ENCODE measurements at regions not wholly inside any gene's neighbourhood (a gene's known extent, or its start where the extent isn't known, plus 50 kb on each side); places are given as distances from the start of the nearest gene placed in this dataset.
A peak's percentile ranks its signal among the peaks of the same experiment; 100 is the strongest.

DNA sequence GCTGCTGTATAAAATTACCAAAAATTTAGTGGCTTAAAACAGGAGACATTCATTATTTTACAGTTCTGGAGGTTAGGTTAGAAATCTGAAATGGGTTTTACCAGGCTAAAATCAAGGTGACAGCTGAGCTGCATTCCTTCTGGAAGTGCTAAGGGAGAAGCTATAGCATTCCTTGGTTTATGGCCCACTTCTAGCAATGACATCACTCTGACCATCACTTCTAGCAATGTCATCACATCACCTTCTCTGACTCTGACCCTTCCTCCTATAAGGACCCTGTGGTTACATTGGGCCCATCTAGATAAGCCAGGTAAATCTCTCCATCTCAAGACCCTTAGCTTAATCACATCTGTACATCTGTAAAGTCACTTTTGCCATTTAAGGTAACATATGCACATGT is 366.1 kb downstream of the EFNA5 start:
- H3K4me3 Mint-ChIP-seq, result no peak overlapping the region
- H3K36me3 Mint-ChIP-seq (ENCODE audit: low read depth), result no peaks in the 10 kb centered on the region
- H3K4me1 Mint-ChIP-seq, result no peaks in the 10 kb centered on the region
- H3K27ac Mint-ChIP-seq, result no peak overlapping the region
- H3K27me3 Mint-ChIP-seq, result peaks cover 8% of the 10 kb centered on the region
- intact Hi-C loops (cut with micrococcal nuclease), result no loop called here
- DNase-seq, result no peak
- no peaks in the 10 kb centered on the region for H3K9me3 Mint-ChIP-seq

GRCh38 chr5:107303171-107303968 is 367.4 kb downstream of the EFNA5 start:
- intact Hi-C loops (cut with micrococcal nuclease), result no loop called here
- DNase-seq, result no peak
- Mint-ChIP-seq H3K4me3 (no peak overlapping the region), H3K27me3 (peaks cover 8% of the 10 kb centered on the region), H3K27ac (no peak overlapping the region), H3K9me3 (no peaks in the 10 kb centered on the region), H3K4me1 (no peaks in the 10 kb centered on the region), H3K36me3 (ENCODE audit: low read depth) (no peaks in the 10 kb centered on the region)

DNA sequence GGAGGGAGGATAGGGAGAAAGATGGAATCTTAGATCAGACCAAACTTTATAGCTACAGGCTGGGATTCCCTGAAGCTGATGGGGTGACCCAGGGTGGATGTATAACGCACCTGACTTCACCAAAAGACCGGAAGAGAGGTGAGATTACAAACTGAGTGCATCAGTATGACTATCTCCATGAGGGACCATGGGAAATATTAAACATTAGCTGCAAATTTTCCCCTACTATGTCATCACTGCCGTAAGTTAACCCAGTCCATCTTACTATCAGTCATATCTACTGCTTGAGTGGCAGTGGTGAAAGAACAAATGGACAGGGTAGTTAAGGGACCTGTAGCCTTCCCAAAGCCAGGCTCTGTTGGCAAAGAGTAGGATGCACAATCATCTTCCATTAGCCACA is 368.3 kb downstream of the EFNA5 start:
- no peak overlapping the region for H3K27ac Mint-ChIP-seq
- H3K4me1 Mint-ChIP-seq, result no peaks in the 10 kb centered on the region
- no peaks in the 10 kb centered on the region for H3K9me3 Mint-ChIP-seq
- no peak for DNase-seq
- intact Hi-C loops (cut with micrococcal nuclease), result no loop called here
- no peak overlapping the region for H3K4me3 Mint-ChIP-seq
- no peaks in the 10 kb centered on the region for H3K36me3 Mint-ChIP-seq (ENCODE audit: low read depth)
- H3K27me3 Mint-ChIP-seq, result peaks cover 12% of the 10 kb centered on the region

DNA sequence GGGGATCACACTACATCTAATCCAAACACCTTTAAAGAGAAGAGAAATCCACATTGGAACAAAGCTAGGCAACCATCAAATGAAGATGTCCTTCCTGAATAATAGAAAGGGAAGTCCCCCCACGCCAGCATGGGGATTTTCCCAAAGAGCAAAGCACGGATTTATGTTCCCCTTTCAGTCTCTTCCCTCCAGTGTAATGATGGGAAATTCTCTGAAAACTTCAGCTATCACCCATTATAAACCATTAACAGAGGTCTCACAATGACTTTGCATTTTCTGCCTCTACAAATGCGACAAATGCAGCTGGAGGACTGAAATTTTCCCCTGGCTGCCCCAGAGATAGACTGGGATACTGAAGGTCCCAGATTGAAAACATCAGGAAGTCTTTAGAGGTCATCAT is 368.7 kb downstream of the EFNA5 start:
- Mint-ChIP-seq H3K27ac (no peak overlapping the region), H3K27me3 (peaks cover 15% of the 10 kb centered on the region), H3K4me1 (no peaks in the 10 kb centered on the region), H3K4me3 (no peak overlapping the region), H3K36me3 (ENCODE audit: low read depth) (no peaks in the 10 kb centered on the region), H3K9me3 (no peaks in the 10 kb centered on the region)
- no peak for DNase-seq
- intact Hi-C loops (cut with micrococcal nuclease), result no loop called here

DNA sequence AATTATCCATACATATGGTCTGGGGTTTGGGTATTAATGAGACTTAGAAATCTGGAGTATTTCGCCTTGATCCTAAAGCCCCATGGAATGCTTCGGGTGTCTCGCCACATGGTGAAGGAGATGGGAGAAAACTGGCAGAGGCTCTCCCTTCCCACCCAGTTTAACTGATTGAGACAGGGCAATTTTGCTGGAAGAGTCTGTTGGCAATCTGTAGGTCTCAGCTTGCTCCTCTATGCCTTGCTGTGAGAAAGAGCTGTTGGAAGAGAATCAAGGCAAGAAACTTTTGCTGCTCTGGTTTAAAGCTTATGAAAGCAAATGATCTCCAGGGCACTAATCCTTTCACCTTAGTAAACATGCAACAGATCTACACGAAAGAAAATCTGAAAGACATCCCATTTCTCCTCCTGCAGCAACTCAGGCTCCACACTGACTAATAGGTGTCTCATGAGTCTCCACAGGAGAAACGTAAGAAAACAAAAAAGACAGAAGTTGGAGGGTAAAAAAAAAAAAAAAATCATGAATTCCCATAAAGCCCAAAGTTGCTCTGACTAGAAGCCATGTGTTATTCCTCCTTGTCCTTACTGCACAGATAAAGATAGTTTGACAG is 369.9 kb downstream of the EFNA5 start:
- DNase-seq, result no peak
- Mint-ChIP-seq H3K4me1 (no peaks in the 10 kb centered on the region), H3K27ac (no peak overlapping the region), H3K36me3 (ENCODE audit: low read depth) (no peaks in the 10 kb centered on the region), H3K4me3 (no peak overlapping the region), H3K27me3 (peaks cover 18% of the 10 kb centered on the region), H3K9me3 (no peaks in the 10 kb centered on the region)
- intact Hi-C loops (cut with micrococcal nuclease), result no loop called here

- peaks cover 3% of the 10 kb centered on the region for H3K4me1 Mint-ChIP-seq
- intact Hi-C loops (cut with micrococcal nuclease), result no loop called here
- DNase-seq, result no peak
- H3K9me3 Mint-ChIP-seq, result no peaks in the 10 kb centered on the region
- no peak overlapping the region for H3K27ac Mint-ChIP-seq
- no peaks in the 10 kb centered on the region for H3K36me3 Mint-ChIP-seq (ENCODE audit: low read depth)
- H3K27me3 Mint-ChIP-seq, result peaks cover 20% of the 10 kb centered on the region
- no peak overlapping the region for H3K4me3 Mint-ChIP-seq
These were observed 374.2 kb downstream of the EFNA5 start for GRCh38 chr5:107296572-107296971.

DNA sequence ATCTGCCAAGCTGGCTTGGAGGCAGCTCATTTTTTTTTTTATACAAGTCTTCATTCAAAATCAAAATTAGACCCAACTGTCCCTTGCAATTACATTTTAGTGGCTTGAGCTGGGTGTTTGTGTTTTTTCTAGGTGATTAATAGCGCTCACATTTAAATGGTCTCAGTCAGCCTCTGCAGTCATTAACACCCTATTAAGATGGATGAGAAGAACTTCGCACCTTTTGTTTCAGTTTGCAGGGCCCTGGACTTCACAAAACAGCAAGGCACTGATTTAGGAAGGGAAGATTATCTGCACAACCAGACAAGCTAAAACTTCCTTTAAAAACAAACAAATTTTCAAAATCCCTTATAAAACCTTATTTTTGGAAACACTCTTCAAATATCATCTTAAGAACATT is 374.8 kb downstream of the EFNA5 start:
- Mint-ChIP-seq H3K27me3 (peaks cover 18% of the 10 kb centered on the region), H3K36me3 (ENCODE audit: low read depth) (no peaks in the 10 kb centered on the region), H3K27ac (no peak overlapping the region), H3K9me3 (no peaks in the 10 kb centered on the region), H3K4me3 (no peak overlapping the region), H3K4me1 (peaks cover 3% of the 10 kb centered on the region)
- intact Hi-C loops (cut with micrococcal nuclease), result no loop called here
- DNase-seq, result no peak

GRCh38 chr5:107294669-107295068 is 376.1 kb downstream of the EFNA5 start:
- Mint-ChIP-seq H3K27ac (no peak overlapping the region), H3K36me3 (ENCODE audit: low read depth) (no peaks in the 10 kb centered on the region), H3K4me1 (peaks cover 4% of the 10 kb centered on the region), H3K9me3 (no peaks in the 10 kb centered on the region), H3K4me3 (no peak overlapping the region), H3K27me3 (peaks cover 15% of the 10 kb centered on the region)
- intact Hi-C loops (cut with micrococcal nuclease), result no loop called here
- no peak for DNase-seq

DNA sequence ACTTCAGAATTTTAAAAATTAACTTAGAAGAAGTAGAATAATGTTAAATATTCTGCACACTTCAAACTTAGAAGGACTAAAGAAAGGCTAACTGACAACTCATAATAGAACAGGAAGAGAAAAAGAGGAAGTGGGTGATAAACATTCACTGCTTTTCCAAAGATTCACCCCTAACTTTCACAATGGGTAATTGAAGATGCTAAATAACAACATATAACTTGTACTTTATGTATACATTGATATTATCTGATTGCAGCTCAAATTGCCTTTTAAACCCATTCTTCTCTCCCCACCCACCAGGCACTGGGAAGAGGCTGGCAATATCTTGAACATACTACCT is 376.6 kb downstream of the EFNA5 start:
- H3K4me3 Mint-ChIP-seq, result no peak overlapping the region
- no peak for DNase-seq
- H3K4me1 Mint-ChIP-seq, result peaks cover 9% of the 10 kb centered on the region
- H3K36me3 Mint-ChIP-seq (ENCODE audit: low read depth), result no peaks in the 10 kb centered on the region
- H3K27ac Mint-ChIP-seq, result no peak overlapping the region
- intact Hi-C loops (cut with micrococcal nuclease), result no loop called here
- H3K27me3 Mint-ChIP-seq, result peaks cover 15% of the 10 kb centered on the region
- no peaks in the 10 kb centered on the region for H3K9me3 Mint-ChIP-seq

DNA sequence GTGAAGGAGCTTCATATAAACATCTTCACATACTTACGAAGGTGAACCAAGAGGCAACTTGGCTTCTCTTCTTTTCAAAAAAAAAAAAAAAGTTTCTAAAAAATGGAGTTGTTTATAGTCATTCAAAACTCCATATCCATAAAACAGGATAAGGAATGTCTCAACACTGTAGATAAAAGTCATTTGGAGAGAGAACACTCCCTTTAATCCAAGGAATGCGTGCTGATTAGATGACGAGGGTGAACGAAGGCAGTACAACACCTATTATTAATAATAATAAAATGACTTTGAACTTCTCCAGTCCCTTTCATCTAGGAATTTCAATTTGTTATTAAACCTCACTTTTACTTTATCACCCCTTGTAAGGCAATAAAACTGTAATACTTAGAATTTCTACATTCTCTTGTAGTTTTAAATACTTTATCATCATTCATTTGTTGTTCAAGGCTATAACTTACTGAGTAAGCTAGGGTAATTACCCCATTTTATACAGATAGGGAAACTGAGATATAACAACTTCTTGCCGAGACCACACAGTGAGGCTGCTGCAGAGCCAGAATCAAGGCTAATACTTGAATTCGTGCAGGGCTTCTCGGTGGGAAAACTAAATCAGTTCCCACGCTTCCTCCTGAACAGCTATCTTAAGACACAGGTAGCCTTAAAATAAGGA is 377.1 kb downstream of the EFNA5 start:
- intact Hi-C loops (cut with micrococcal nuclease), result no loop called here
- H3K9me3 Mint-ChIP-seq, result no peaks in the 10 kb centered on the region
- no peak overlapping the region for H3K4me3 Mint-ChIP-seq
- H3K27me3 Mint-ChIP-seq, result peaks cover 15% of the 10 kb centered on the region
- H3K27ac Mint-ChIP-seq, result no peak overlapping the region
- no peak for DNase-seq
- peaks cover 14% of the 10 kb centered on the region for H3K4me1 Mint-ChIP-seq
- no peaks in the 10 kb centered on the region for H3K36me3 Mint-ChIP-seq (ENCODE audit: low read depth)

GRCh38 chr5:107291866-107292265 is 378.9 kb downstream of the EFNA5 start:
- no peaks in the 10 kb centered on the region for H3K36me3 Mint-ChIP-seq (ENCODE audit: low read depth)
- no peaks in the 10 kb centered on the region for H3K9me3 Mint-ChIP-seq
- no peak overlapping the region for H3K4me3 Mint-ChIP-seq
- DNase-seq, result no peak
- peaks cover 17% of the 10 kb centered on the region for H3K4me1 Mint-ChIP-seq
- no peak overlapping the region for H3K27ac Mint-ChIP-seq
- H3K27me3 Mint-ChIP-seq, result peaks cover 7% of the 10 kb centered on the region
- intact Hi-C loops (cut with micrococcal nuclease), result no loop called here

GRCh38 chr5:107290780-107291398 is 379.8 kb downstream of the EFNA5 start:
- intact Hi-C loops (cut with micrococcal nuclease), result no loop called here
- DNase-seq, result no peak
- H3K27me3 Mint-ChIP-seq, result peaks cover 3% of the 10 kb centered on the region
- H3K9me3 Mint-ChIP-seq, result no peaks in the 10 kb centered on the region
- peaks cover 17% of the 10 kb centered on the region for H3K4me1 Mint-ChIP-seq
- no peak overlapping the region for H3K27ac Mint-ChIP-seq
- H3K36me3 Mint-ChIP-seq (ENCODE audit: low read depth), result no peaks in the 10 kb centered on the region
- no peak overlapping the region for H3K4me3 Mint-ChIP-seq

DNA sequence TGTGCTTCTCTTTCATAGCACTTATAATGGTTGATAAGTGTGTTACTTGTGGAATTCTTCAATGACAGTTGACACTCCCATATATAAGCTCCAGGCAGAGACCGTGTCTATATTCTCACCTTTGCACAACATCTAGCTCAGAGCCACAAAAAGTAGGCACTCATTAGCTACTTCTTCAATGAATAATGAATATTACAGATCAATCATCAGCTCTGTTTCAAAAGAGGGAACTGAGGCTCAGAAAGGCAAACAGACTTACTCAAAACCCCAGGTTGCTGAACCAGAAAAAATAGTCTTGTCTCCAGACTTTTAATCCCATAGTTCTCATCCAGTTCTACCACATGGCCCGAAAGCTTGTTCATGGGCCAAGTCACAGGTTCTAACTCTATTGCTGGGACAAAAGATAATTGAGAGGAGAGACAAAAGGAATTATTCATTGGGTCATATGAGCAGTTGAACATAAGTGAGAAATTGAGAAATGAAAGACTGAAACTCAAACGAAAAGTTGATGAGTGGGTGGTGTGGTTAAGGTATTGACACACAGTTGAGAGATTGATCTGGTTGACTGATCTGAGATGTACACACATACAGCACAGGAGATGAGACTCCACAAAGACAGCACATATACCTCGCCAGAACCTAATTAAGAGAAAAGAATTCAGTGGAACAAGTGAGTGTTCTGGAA is 381.6 kb downstream of the EFNA5 start:
- H3K4me1 Mint-ChIP-seq, result peaks cover 15% of the 10 kb centered on the region
- no peaks in the 10 kb centered on the region for H3K27me3 Mint-ChIP-seq
- H3K4me3 Mint-ChIP-seq, result no peak overlapping the region
- H3K9me3 Mint-ChIP-seq, result no peaks in the 10 kb centered on the region
- no peaks in the 10 kb centered on the region for H3K36me3 Mint-ChIP-seq (ENCODE audit: low read depth)
- intact Hi-C loops (cut with micrococcal nuclease), result loop anchor here (1.0 to 10.0 kb wide), 5 partner anchors 26 to 286 kb away; no protein-coding TSS in a partner anchor
- no peak for DNase-seq
- H3K27ac Mint-ChIP-seq, result peak overlapping the region; percentile 40

All from activated CD4-positive, alpha-beta T cell treated with anti-CD3 and anti-CD28 coated beads, Interleukin-2, amount 10 ng/mL, durations not matched to agents 24 days and 14 days (primary cell).